ENCODE measurements at regions not wholly inside any gene's neighbourhood (a gene's known extent, or its start where the extent isn't known, plus 50 kb on each side); places are given as distances from the start of the nearest gene placed in this dataset.
A peak's percentile ranks its signal among the peaks of the same experiment; 100 is the strongest.

- no peak for FAIRE-seq
Observed at GRCh38 chr2:13576406-13577036, 859.8 kb downstream of the TRIB2 start.

GRCh38 chr2:13578547-13578946 is 861.8 kb downstream of the TRIB2 start:
- FAIRE-seq, result no peak

More at GRCh38 chr2:13576406-13577036, 859.8 kb downstream of the TRIB2 start:
- no peak for DNase-seq (ENCODE audit: low spot score)

GRCh38 chr2:13581471-13581870 is 864.7 kb downstream of the TRIB2 start:
- FAIRE-seq (no peak), DNase-seq (ENCODE audit: low spot score) (no peak)

More at GRCh38 chr2:13578547-13578946, 861.8 kb downstream of the TRIB2 start:
- no peak for DNase-seq (ENCODE audit: low spot score)

GRCh38 chr2:13583609-13584008 is 866.9 kb downstream of the TRIB2 start:
- DNase-seq (ENCODE audit: low spot score) (no peak), FAIRE-seq (no peak)

GRCh38 chr2:13584020-13584419 is 867.3 kb downstream of the TRIB2 start:
- FAIRE-seq, result no peak

GRCh38 chr2:13585732-13586131 is 869.0 kb downstream of the TRIB2 start:
- DNase-seq (ENCODE audit: low spot score), result no peak
- FAIRE-seq, result no peak

More at GRCh38 chr2:13584020-13584419, 867.3 kb downstream of the TRIB2 start:
- DNase-seq (ENCODE audit: low spot score), result no peak

GRCh38 chr2:13596233-13596632 is 879.5 kb downstream of the TRIB2 start:
- FAIRE-seq (no peak), DNase-seq (ENCODE audit: low spot score) (no peak)

- DNase-seq (ENCODE audit: low spot score) (no peak), FAIRE-seq (no peak)
Observed at GRCh38 chr2:13597176-13597575, 880.4 kb downstream of the TRIB2 start.

- DNase-seq (ENCODE audit: low spot score) (no peak), FAIRE-seq (no peak)
Observed at GRCh38 chr2:13601506-13601905, 884.8 kb downstream of the TRIB2 start.

GRCh38 chr2:13604951-13605661 is 888.4 kb downstream of the TRIB2 start:
- DNase-seq (ENCODE audit: low spot score) (no peak), FAIRE-seq (no peak)

- DNase-seq (ENCODE audit: low spot score) (no peak), FAIRE-seq (no peak)
Observed at GRCh38 chr2:13607139-13607538, 890.4 kb downstream of the TRIB2 start.

GRCh38 chr2:13611939-13612338 is 895.2 kb downstream of the TRIB2 start:
- no peak for FAIRE-seq
- DNase-seq (ENCODE audit: low spot score), result no peak

GRCh38 chr2:13616059-13616458 is 899.3 kb downstream of the TRIB2 start:
- FAIRE-seq (no peak), DNase-seq (ENCODE audit: low spot score) (no peak)

- FAIRE-seq (peak; percentile 62), DNase-seq (ENCODE audit: low spot score) (no peak)
Observed at GRCh38 chr2:13616616-13617015, 899.9 kb downstream of the TRIB2 start.

GRCh38 chr2:13628122-13628521 is 911.4 kb downstream of the TRIB2 start:
- no peak for DNase-seq (ENCODE audit: low spot score)
- FAIRE-seq, result no peak

- no peak for FAIRE-seq
- DNase-seq (ENCODE audit: low spot score), result peak; percentile 13
Observed at GRCh38 chr2:13638181-13638580, 921.4 kb downstream of the TRIB2 start.

- DNase-seq (ENCODE audit: low spot score) (no peak), FAIRE-seq (no peak)
Observed at GRCh38 chr2:13649918-13650317, 933.2 kb downstream of the TRIB2 start.

GRCh38 chr2:13650586-13651180 is 933.9 kb downstream of the TRIB2 start:
- FAIRE-seq, result no peak
- peak; percentile 4 for DNase-seq (ENCODE audit: low spot score)

- DNase-seq (ENCODE audit: low spot score) (no peak), FAIRE-seq (no peak)
Observed at GRCh38 chr2:13651684-13652131, 935.0 kb downstream of the TRIB2 start.

- FAIRE-seq (peak; percentile 53), DNase-seq (ENCODE audit: low spot score) (peak; percentile 76)
Observed at GRCh38 chr2:13652531-13653313, 936.0 kb downstream of the TRIB2 start.

GRCh38 chr2:13654416-13654815 is 937.7 kb downstream of the TRIB2 start:
- DNase-seq (ENCODE audit: low spot score) (peak; percentile 30), FAIRE-seq (no peak)

- FAIRE-seq, result no peak
- no peak for DNase-seq (ENCODE audit: low spot score)
Observed at GRCh38 chr2:13660231-13660630, 943.5 kb downstream of the TRIB2 start.

Data from urothelium cell line (cell line).